NCI-H345 (cell line): ENCODE measurements at regions not wholly inside any gene's neighbourhood (a gene's known extent, or its start where the extent isn't known, plus 50 kb on each side); places are given as distances from the start of the nearest gene placed in this dataset.

Source experiments
- DNase-seq: peaks from one replicate; lab custom pipeline; 2025; lab: John Stamatoyannopoulos, UW

DNA sequence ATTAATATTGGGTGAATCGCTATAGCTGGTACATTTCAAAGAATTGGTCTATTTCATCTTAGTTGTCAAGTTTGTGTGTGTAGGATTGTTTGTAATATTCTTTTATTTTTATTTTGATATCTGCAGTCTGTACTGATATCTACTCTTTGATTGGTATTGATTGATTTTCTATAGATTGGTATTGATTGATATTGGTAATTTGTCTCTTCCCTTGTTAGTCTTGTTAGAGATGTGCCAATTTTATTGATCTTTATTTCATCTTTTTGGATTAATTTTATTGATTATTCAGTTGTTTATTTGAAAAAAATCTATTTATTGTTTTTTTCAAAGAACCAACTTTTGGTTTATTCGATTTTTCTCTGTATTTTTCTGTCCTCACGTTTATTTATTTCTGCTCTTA lies 61.4 kb downstream of the TM2D3 start:
- DNase-seq: no peak

- DNase-seq: no peak
Observed at GRCh38 chr15:101583284-101583683, 68.9 kb downstream of the TM2D3 start.

- no peak for DNase-seq
Observed at GRCh38 chr15:101580431-101580830, 71.8 kb downstream of the TM2D3 start.

DNA sequence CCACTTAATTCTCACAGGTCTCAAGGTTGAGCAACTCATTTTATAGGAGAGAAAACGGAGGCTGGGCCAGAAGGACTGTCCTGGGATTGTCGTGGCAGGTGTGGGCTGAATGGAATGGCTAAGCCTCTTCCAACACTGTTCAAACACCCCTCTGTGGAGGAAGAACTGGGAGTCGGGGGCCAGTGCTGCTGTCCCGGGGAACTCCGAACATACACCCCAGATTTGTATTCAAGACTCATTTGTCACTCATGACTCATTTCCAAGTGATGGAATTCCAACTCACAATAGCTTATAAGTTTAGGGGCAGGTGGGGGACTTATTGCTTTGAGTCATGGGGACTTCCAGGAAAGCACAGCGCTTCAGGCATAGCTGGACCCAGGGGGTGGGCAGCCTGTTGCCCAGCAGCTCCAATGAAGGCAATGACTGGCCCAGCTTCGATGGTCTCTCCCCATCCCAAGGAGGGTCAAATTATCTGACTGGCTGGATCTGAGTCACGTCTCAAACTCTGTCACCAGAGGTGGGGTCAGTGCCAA lies 72.5 kb downstream of the TM2D3 start:
- no peak for DNase-seq

DNA sequence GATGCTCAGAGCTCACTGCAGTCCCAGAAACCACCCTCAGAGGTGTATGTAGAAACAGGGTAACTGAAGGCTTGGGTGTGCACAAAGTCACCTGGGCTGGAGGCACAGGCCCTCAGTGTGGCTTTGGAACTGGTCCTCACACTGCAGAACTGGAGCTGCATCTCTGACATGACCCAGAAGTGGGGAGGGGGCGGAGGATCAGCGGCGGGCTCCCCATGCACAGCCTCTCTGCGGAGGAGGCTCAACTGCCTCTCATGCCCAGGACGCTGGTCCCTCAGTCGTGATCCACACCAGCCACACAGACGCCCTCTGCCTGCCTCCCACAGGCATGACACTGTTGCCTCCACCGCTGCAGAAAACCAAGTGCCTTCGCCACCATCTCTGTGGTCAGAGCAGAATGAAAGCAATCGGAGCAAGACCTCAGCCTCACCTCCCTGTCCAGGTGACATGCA lies 73.7 kb downstream of the TM2D3 start:
- peak; percentile 1 for DNase-seq

DNA sequence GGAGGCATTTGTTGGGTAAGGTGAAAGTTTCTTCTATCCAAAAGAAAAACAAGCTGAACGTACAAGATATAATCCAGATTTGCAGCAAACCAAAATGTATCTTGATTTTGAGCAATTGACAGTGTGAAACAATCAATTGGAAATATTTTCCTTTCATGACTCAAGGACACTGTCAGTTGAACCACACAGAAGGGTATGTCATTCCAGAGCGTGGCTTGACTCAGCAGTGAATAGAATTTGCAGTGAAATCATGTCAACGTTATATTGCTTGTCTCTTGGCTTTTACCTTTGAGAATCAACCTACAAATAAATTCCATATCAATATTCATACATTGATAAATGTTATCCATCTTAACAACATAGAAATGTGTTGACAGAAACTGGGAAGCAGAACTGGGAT lies 78.2 kb downstream of the TM2D3 start:
- DNase-seq: no peak

DNA sequence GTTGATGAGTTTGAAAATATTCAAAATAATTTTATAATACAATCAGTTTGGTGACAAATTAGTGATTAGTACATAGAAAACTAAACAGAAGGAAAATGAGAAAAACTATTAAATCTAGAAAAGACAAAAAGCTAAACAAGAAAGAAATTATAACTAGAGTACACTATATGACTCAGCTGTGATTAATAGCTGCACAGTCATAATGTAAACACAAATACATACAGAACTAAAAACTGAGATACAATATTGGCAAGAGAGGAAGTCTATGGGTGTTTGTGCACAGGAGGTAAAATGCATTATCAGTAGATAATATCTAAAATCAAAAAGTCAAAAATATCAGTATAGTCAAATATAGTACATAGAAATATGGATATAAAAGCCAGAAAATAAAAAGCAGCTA lies 80.7 kb upstream of the PCSK6 start:
- no peak for DNase-seq

DNA sequence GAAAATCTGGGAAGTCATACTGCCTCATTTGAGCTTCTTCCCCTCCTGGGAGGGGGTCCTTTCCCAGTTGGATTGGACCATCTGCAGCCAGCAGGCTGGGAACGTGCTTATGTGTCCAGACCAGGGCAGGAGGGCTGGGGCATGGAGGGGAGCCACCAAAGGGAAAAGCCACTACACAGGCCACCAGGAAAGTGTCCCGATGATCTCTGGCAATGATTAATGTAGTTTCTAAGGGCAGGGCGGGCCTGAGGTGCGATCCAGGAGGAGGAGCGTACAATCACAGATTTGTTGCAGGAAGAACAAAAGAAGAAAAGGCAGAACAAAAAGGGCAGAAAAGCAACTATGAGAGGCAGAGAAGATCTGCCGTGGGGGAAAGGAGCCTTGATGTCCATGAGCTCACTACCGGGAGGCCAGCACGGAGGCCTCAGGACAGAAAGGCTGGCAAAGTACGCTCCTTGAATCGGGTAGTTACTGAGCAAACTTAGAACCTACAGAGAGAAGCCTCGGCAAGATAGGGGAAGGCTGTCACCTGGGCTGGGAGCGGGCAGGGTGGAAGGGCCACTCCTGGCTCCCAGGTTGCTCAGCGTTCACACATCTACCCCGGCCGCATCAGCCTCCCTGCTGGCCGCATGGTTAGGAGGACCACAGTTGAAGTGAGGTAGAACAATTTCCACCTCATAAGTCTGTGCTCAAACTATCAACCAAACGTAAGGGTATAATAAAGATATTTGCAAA lies 79.5 kb upstream of the PCSK6 start:
- no peak for DNase-seq

- DNase-seq: no peak
Observed at GRCh38 chr15:101568309-101568708, 78.8 kb upstream of the PCSK6 start.

GRCh38 chr15:101566748-101567488 lies 77.4 kb upstream of the PCSK6 start:
- DNase-seq: no peak

- no peak for DNase-seq
Observed at GRCh38 chr15:101565377-101565776, 75.9 kb upstream of the PCSK6 start.

DNA sequence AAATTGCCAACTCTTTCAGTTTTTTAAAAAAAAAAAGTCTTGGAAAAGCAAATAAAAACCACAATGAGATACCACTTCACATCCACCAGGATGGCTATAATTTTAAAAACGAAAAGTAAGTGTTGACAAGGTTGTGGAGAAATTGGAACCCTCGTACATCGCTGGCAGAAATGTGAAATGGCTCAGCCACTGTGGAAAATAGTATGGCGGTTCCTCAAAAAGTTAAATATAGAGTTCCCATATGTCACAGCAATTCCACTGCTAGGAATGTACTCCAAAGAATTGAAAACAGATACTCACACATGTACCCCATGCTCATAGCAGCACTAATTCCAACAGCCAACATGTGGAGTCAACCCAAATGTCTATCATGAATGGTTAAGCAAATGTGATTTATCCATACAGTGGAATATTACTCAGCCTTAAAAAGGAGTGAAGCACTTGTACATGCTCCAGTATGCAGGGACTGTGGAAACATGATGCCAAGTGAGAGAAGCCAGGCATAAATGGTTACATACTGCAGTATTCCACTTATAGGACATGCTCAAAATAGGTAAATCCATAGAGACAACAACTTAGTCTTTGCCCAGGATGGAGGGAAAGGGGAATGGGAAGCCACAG lies 73.8 kb upstream of the PCSK6 start:
- no peak for DNase-seq

GRCh38 chr15:101562428-101563059 lies 73.0 kb upstream of the PCSK6 start:
- no peak for DNase-seq

DNA sequence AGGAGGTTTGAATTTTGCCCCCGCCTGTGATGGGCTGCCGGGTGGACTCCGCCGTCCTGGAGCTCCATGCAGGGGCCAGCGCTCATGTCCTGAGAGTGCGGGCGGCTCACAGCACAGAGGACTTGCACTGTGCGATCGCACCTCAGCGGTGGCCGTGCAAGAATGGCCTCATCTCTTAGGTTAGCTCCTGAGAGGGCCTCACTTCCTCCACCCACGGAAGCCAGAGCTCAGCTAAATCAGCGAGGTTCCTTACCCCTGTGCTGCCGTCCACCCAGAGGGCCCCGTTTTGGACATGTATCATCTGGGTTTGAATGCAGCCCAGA lies 72.0 kb upstream of the PCSK6 start:
- DNase-seq: no peak

DNA sequence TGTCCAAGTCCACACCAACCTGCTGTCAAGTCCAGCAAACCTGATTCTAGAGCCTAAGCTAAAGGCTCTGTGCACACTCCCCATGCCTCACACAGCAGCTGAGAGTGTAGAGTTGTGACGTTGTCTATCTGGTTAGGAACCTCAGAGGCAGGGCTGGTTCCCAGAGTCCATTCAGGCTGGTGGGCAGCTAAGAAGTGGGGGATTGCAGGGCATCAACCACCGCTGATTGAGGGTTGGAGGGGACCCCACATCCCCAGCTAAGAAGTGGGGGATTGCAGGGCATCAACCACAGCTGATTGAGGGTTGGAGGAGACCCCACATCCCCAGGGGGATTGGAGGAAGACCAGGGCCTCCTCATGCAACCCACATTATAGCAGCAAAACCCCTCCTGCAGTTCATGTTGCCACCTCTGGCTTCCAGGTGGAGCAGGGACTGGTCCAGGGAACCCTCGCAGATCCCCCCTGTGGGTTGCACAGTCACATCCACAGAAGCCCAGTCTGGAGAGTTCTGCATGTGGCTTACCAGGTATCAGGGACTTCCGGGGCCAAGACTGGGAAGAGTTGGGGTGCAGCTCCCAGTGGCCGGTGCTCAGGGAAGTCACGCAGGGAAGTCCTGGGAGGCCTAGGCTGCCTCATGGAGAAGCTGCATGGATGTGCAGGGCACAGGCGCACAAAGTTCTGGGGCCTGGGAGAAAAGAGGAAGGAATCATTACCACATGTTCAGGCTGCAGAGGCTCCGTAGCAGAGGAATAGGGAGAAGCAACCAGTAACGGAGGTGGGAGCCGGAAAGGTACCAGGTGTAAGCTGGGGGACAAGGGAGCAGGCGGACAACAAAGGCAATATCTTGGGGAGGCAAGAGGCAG lies 71.4 kb upstream of the PCSK6 start:
- no peak for DNase-seq

DNA sequence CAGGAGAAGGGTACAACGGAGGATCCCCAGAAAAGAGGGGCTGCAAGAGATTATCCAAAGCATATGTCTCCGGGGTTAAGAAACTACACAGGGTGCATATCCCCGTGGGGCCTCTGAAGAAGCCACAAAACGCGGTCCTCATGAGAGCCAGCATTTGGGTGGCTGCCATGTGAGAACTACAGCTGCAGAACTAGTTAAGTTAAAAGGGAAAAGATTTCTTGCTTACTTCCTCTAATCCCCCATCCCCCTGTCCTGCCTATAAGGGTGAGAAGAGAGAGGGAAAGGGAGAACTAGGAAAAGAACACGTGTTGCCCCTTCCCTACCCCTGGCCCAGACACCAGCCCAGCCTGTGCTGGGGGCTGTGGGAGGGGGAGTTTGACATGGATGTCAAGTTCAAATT lies 70.4 kb upstream of the PCSK6 start:
- DNase-seq: no peak

- DNase-seq: peak; percentile 24
Observed at GRCh38 chr15:101558221-101558941, 68.9 kb upstream of the PCSK6 start.

- DNase-seq: no peak
Observed at GRCh38 chr15:101556273-101556672, 66.8 kb upstream of the PCSK6 start.

- DNase-seq: no peak
Observed at GRCh38 chr15:101554115-101554915, 64.8 kb upstream of the PCSK6 start.
